Erythroblast (primary cell): ENCODE measurements at regions not wholly inside any gene's neighbourhood (a gene's known extent, or its start where the extent isn't known, plus 50 kb on each side); places are given as distances from the start of the nearest gene placed in this dataset.
"Not testable (repeated sequence)": the region's sequence is repeated elsewhere in the genome, so short reads cannot be mapped to it uniquely, and the experiment has no call there.

Experiments used
- DNase-seq, 2 experiments: peaks; one replicate each; lab custom pipeline; 2025; lab: John Stamatoyannopoulos, UW
- GATA1 ChIP-seq: IDR thresholded peaks from 2 replicates; pipeline ENCODE4 v1.6.1; 2011; ENCODE audit warnings: low read depth, mild to moderate bottlenecking, control low read depth, low read length, moderate library complexity
- POLR2A ChIP-seq: IDR thresholded peaks from 2 replicates; pipeline ENCODE4 v1.6.1; 2011; ENCODE audit warnings: mild to moderate bottlenecking, low read length

- DNase-seq, result no peak
- TF ChIP-seq GATA1 (no peak), POLR2A (no peak)
These were observed 257.3 kb upstream of the SGK1 start for GRCh38 chr6:134575221-134575620.

- TF ChIP-seq POLR2A (no peak), GATA1 (no peak)
- DNase-seq, result no peak
These were observed 256.6 kb upstream of the SGK1 start for GRCh38 chr6:134574491-134574890.

- DNase-seq, result not testable (repeated sequence)
These were observed 252.1 kb upstream of the SGK1 start for GRCh38 chr6:134569996-134570395.

GRCh38 chr6:134564705-134565104 lies 246.8 kb upstream of the SGK1 start:
- TF ChIP-seq GATA1 (no peak), POLR2A (no peak)
- no peak for DNase-seq

- no peak for TF ChIP-seq GATA1
- TF ChIP-seq POLR2A, result no peak
- DNase-seq, result no peak
These were observed 242.1 kb upstream of the SGK1 start for GRCh38 chr6:134560019-134560418.

GRCh38 chr6:134557509-134557908 lies 239.6 kb upstream of the SGK1 start:
- DNase-seq, result no peak
- no peak for TF ChIP-seq GATA1

- no peak for DNase-seq
- TF ChIP-seq GATA1, result no peak
- no peak for TF ChIP-seq POLR2A
These were observed 237.8 kb upstream of the SGK1 start for GRCh38 chr6:134555672-134556071.

GRCh38 chr6:134553936-134554335 lies 236.0 kb upstream of the SGK1 start:
- no peak for TF ChIP-seq POLR2A
- TF ChIP-seq GATA1, result no peak
- DNase-seq, result no peak

- TF ChIP-seq GATA1, result no peak
- TF ChIP-seq POLR2A, result no peak
These were observed 233.5 kb upstream of the SGK1 start for GRCh38 chr6:134551245-134551960.

GRCh38 chr6:134550604-134551003 lies 232.7 kb upstream of the SGK1 start:
- no peak for DNase-seq
- TF ChIP-seq POLR2A, result no peak
- no peak for TF ChIP-seq GATA1

More at GRCh38 chr6:134551245-134551960, 233.5 kb upstream of the SGK1 start:
- DNase-seq, result no peak

- TF ChIP-seq POLR2A (no peak), GATA1 (no peak)
- DNase-seq, result no peak
These were observed 231.9 kb upstream of the SGK1 start for GRCh38 chr6:134549854-134550253.

- TF ChIP-seq POLR2A (no peak), GATA1 (no peak)
- no peak for DNase-seq
These were observed 229.2 kb upstream of the SGK1 start for GRCh38 chr6:134546962-134547645.

- no peak for TF ChIP-seq POLR2A
- no peak for TF ChIP-seq GATA1
- DNase-seq, result no peak
These were observed 226.8 kb upstream of the SGK1 start for GRCh38 chr6:134544737-134545136.

- DNase-seq, result no peak
- TF ChIP-seq POLR2A (no peak), GATA1 (no peak)
These were observed 225.2 kb upstream of the SGK1 start for GRCh38 chr6:134543128-134543527.

- DNase-seq, result no peak
- no peak for TF ChIP-seq POLR2A
- no peak for TF ChIP-seq GATA1
These were observed 223.1 kb upstream of the SGK1 start for GRCh38 chr6:134541001-134541400.

- TF ChIP-seq GATA1, result no peak
- TF ChIP-seq POLR2A, result no peak
- DNase-seq, result no peak
These were observed 222.0 kb upstream of the SGK1 start for GRCh38 chr6:134539865-134540323.

GRCh38 chr6:134537765-134538164 lies 219.9 kb upstream of the SGK1 start:
- not testable (repeated sequence) for DNase-seq
